ENCODE measurements at regions not wholly inside any gene's neighbourhood (a gene's known extent, or its start where the extent isn't known, plus 50 kb on each side); places are given as distances from the start of the nearest gene placed in this dataset.

- Histone ChIP-seq H4K20me1 (ENCODE audit: insufficient read depth, low read length) (no peaks in the 10 kb centered on the region), H3K4me2 (ENCODE audit: low read length) (no peak overlapping the region), H3K27ac (ENCODE audit: low read length) (no peak overlapping the region), H3K4me1 (ENCODE audit: low read length) (no peaks in the 10 kb centered on the region), H3K36me3 (replicated peaks; ENCODE audit: low read depth, low read length) (no peaks in the 10 kb centered on the region), H3K4me3 (ENCODE audit: low read length) (no peak overlapping the region), H3K79me2 (ENCODE audit: low read length) (no peaks in the 10 kb centered on the region), H2AFZ (ENCODE audit: low read depth, low read length) (no peak overlapping the region), H3K9me3 (ENCODE audit: insufficient read depth, low read length) (no peaks in the 10 kb centered on the region), H3K27me3 (ENCODE audit: low read depth, low read length) (no peaks in the 10 kb centered on the region), H3K9ac (ENCODE audit: low read length) (no peak overlapping the region)
- no peak for TF ChIP-seq EZH2phosphoT487 (IDR thresholded peaks at IDR 0.05; ENCODE audit: low read depth)
- TF ChIP-seq, protein P1, sequence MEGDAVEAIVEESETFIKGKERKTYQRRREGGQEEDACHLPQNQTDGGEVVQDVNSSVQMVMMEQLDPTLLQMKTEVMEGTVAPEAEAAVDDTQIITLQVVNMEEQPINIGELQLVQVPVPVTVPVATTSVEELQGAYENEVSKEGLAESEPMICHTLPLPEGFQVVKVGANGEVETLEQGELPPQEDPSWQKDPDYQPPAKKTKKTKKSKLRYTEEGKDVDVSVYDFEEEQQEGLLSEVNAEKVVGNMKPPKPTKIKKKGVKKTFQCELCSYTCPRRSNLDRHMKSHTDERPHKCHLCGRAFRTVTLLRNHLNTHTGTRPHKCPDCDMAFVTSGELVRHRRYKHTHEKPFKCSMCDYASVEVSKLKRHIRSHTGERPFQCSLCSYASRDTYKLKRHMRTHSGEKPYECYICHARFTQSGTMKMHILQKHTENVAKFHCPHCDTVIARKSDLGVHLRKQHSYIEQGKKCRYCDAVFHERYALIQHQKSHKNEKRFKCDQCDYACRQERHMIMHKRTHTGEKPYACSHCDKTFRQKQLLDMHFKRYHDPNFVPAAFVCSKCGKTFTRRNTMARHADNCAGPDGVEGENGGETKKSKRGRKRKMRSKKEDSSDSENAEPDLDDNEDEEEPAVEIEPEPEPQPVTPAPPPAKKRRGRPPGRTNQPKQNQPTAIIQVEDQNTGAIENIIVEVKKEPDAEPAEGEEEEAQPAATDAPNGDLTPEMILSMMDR (IDR thresholded peaks at IDR 0.05; ENCODE audit: low read depth, low read length) = no peak
These were observed 140.1 kb upstream of the THBS2 start for GRCh38 chr6:169393753-169394152.

GRCh38 chr6:169391473-169392071 is 137.9 kb upstream of the THBS2 start:
- H3K4me2 ChIP-seq (ENCODE audit: low read length) = no peak overlapping the region

GRCh38 chr6:169388395-169389166 is 134.9 kb upstream of the THBS2 start:
- Histone ChIP-seq H3K9ac (ENCODE audit: low read length) (no peak overlapping the region), H3K36me3 (replicated peaks; ENCODE audit: low read depth, low read length) (no peaks in the 10 kb centered on the region), H3K27me3 (ENCODE audit: low read depth, low read length) (no peaks in the 10 kb centered on the region), H2AFZ (ENCODE audit: low read depth, low read length) (no peak overlapping the region), H3K9me3 (ENCODE audit: insufficient read depth, low read length) (no peaks in the 10 kb centered on the region), H3K4me2 (ENCODE audit: low read length) (no peak overlapping the region), H3K4me3 (ENCODE audit: low read length) (no peak overlapping the region), H3K79me2 (ENCODE audit: low read length) (no peaks in the 10 kb centered on the region), H3K4me1 (ENCODE audit: low read length) (no peaks in the 10 kb centered on the region), H3K27ac (ENCODE audit: low read length) (no peak overlapping the region), H4K20me1 (ENCODE audit: insufficient read depth, low read length) (no peaks in the 10 kb centered on the region)
- TF ChIP-seq, protein P1 (IDR thresholded peaks at IDR 0.05; ENCODE audit: low read depth, low read length) = no peak
- TF ChIP-seq EZH2phosphoT487 (IDR thresholded peaks at IDR 0.05; ENCODE audit: low read depth) = no peak

More at GRCh38 chr6:169391473-169392071, 137.9 kb upstream of the THBS2 start:
- Histone ChIP-seq H3K4me3 (ENCODE audit: low read length) (no peak overlapping the region), H3K27ac (ENCODE audit: low read length) (no peak overlapping the region), H3K27me3 (ENCODE audit: low read depth, low read length) (no peaks in the 10 kb centered on the region), H3K9me3 (ENCODE audit: insufficient read depth, low read length) (no peaks in the 10 kb centered on the region), H3K4me1 (ENCODE audit: low read length) (no peaks in the 10 kb centered on the region), H4K20me1 (ENCODE audit: insufficient read depth, low read length) (no peaks in the 10 kb centered on the region), H3K36me3 (replicated peaks; ENCODE audit: low read depth, low read length) (no peaks in the 10 kb centered on the region), H2AFZ (ENCODE audit: low read depth, low read length) (no peak overlapping the region), H3K9ac (ENCODE audit: low read length) (no peak overlapping the region), H3K79me2 (ENCODE audit: low read length) (no peaks in the 10 kb centered on the region)
- TF ChIP-seq EZH2phosphoT487 (IDR thresholded peaks at IDR 0.05; ENCODE audit: low read depth) = no peak
- TF ChIP-seq, protein P1 (IDR thresholded peaks at IDR 0.05; ENCODE audit: low read depth, low read length) = no peak

DNA sequence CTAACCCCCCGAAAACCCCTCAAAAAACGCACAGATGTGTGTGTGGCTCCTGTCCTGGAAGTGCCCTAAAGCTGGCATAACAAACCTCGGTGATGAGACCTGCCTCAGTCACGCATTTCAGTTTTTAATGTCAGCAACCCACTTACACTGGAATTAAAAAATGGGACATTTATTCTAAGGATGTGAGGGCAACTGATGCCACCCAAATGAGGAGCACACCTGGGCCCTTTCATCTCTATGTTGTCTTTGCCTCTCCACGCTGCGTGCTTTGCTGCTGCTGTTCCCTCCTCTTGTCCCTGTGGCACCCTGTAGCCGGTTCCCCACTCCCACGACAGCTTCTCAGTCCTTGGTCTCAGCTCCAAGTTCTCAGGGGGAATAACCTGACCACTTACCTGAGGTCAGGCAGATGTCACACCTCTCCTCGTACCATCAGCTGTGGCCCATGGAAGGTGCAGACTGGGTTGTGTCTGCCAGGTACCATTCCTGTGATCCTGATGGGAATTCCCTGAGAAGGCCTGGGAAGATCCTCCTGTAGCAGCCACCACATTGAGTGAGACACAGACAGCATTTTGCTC is 134.2 kb upstream of the THBS2 start:
- no peaks in the 10 kb centered on the region for H3K9me3 ChIP-seq (ENCODE audit: insufficient read depth, low read length)
- H3K4me1 ChIP-seq (ENCODE audit: low read length) = no peaks in the 10 kb centered on the region
- H3K79me2 ChIP-seq (ENCODE audit: low read length) = no peaks in the 10 kb centered on the region
- no peak for TF ChIP-seq EZH2phosphoT487 (IDR thresholded peaks at IDR 0.05; ENCODE audit: low read depth)
- TF ChIP-seq, protein P1 (IDR thresholded peaks at IDR 0.05; ENCODE audit: low read depth, low read length) = no peak
- H3K27me3 ChIP-seq (ENCODE audit: low read depth, low read length) = no peaks in the 10 kb centered on the region
- no peak overlapping the region for H2AFZ ChIP-seq (ENCODE audit: low read depth, low read length)
- no peaks in the 10 kb centered on the region for H3K36me3 ChIP-seq (replicated peaks; ENCODE audit: low read depth, low read length)
- H3K4me2 ChIP-seq (ENCODE audit: low read length) = no peak overlapping the region
- no peak overlapping the region for H3K4me3 ChIP-seq (ENCODE audit: low read length)
- H4K20me1 ChIP-seq (ENCODE audit: insufficient read depth, low read length) = no peaks in the 10 kb centered on the region
- H3K27ac ChIP-seq (ENCODE audit: low read length) = no peak overlapping the region
- no peak overlapping the region for H3K9ac ChIP-seq (ENCODE audit: low read length)

Measured in OCI-LY3 (cell line).